ENCODE measurements at regions not wholly inside any gene's neighbourhood (a gene's known extent, or its start where the extent isn't known, plus 50 kb on each side); places are given as distances from the start of the nearest gene placed in this dataset.
"Not testable (repeated sequence)": the region's sequence is repeated elsewhere in the genome, so short reads cannot be mapped to it uniquely, and the experiment has no call there.

- DNase-seq (ENCODE audit: low read depth in 2 of 2), result no peak
Observed at GRCh38 chr20:41786158-41786557, 168.0 kb upstream of the CHD6 start.

- no peak for DNase-seq (ENCODE audit: low read depth in 2 of 2)
Observed at GRCh38 chr20:41784209-41784958, 166.2 kb upstream of the CHD6 start.

- DNase-seq (ENCODE audit: low read depth in 2 of 2), result no peak
Observed at GRCh38 chr20:41783423-41784208, 165.4 kb upstream of the CHD6 start.

GRCh38 chr20:41782730-41783406, 164.7 kb upstream of the CHD6 start:
- DNase-seq (ENCODE audit: low read depth in 2 of 2), result no peak

DNA sequence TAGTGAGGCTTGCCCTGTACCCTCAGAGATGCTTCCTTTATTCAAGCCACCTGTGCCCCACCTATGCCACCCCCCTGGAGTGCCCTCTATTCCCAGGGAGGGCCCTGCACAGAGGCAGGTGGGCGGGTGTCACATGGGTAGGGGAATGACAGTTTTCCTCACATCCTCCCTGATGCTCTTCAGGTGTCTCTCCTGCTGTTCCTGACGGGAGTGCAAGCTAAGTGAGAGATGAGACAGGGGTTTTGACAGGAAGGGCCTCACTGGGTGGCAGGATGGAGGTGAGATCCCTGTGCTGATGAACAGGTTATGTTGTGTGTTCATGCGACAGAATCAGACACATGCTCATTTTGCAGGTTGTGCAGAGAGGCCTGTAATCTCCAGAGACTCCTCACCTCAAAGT, 164.1 kb upstream of the CHD6 start:
- DNase-seq (ENCODE audit: low read depth in 2 of 2), result no peak

DNA sequence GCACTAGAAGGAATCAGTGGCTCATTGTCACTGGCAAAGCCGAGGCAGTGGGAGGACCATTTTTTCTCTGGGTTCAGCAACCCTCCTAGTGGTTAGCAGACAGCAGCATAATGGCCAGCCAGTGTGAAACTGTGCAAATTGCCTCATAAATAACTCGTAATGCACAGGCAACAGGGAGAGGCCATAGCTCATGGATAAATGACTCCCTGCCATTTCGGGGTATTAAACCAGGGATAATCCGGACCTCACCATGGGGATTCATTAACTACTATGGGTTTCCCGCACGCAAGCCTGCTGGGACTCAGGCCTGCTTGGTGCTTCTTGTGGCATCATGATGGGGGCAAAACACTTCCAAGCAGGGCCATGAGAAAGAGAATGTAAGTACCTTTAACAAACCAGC, 158.2 kb upstream of the CHD6 start:
- DNase-seq (ENCODE audit: low read depth in 2 of 2), result no peak

DNA sequence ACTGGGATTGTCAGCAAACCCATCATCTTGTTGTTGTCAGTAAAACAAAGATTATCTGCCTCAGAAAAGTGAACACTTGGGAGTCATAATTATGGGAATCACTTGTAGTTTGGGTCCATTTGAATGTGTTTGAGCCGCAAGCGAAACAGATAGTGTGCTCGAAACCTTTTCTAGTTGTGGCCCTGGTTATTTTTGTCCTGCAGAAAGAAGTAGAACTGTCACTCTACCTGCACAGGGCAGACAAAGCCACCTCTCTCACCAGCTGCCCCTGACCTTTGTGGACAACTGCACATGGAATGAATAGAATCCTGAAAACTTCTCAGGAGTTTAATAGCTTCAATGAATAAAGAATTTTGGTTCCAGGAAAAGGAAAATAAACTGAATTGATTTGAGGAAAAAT, 156.1 kb upstream of the CHD6 start:
- DNase-seq (ENCODE audit: low read depth in 2 of 2), result no peak

GRCh38 chr20:41770965-41771364, 152.8 kb upstream of the CHD6 start:
- DNase-seq (ENCODE audit: low read depth in 2 of 2), result no peak

DNA sequence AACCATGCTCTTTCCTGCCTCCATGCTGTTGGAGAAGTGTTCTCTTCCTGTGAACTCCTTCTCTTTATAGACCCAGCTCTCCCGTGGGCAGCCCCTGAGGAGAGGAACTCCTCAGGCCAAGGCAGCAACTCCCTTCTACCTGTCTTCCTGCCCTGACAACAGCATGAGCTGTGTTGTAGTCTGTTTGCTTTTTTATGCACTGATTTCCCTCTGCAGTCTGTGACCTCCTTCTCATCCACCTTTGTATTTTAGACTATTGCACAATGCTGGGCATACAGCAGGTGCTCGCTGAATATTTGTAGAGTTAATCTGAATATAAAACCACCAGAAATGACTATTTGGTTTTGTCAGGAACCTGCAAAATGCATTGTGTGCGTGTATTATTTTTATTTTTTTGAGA, 152.2 kb upstream of the CHD6 start:
- no peak for DNase-seq (ENCODE audit: low read depth in 2 of 2)

GRCh38 chr20:41769592-41770018, 151.4 kb upstream of the CHD6 start:
- DNase-seq (ENCODE audit: low read depth in 2 of 2), result no peak

GRCh38 chr20:41750137-41750536, 132.0 kb upstream of the CHD6 start:
- DNase-seq (ENCODE audit: low read depth in 2 of 2), result no peak

DNA sequence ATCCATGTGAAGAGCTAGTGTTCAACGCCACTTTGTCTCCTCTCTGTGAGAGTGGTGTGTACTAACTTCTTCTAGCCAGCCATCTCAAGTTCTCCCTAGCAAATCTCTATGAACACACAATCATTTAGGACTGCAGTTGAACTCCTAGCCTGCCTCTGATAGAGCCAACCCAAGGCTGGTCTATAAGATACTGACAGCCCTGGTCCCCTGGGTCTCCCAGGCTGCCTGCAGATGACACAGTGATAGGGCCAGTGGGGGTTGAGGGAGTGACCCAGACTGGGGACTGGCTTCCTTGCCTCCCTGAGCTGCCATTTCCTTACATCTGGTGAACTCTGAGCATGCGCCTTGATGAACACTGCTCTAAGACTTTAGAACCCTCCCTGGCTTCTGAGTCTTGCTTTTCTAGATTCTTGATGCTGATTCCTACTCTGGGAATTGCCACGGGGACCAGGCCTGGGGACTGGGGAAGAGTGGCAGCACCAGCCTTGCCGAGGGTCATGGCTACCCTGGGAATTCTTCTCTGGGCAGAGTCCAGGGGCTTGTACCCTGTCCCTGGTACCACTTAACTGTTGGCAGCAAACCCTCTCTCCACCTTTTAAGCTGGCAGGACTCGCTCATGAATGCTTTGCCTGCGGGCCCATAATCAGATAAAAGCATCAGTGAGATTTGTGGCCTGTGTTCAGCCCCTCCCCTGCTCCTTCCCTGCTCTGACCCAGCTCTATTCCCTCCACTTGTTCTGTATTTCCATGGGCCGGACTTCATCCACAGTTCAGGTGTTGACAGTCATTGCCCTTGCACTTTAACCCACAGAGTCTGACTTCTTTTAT, 130.8 kb upstream of the CHD6 start:
- no peak for DNase-seq (ENCODE audit: low read depth in 2 of 2)

DNA sequence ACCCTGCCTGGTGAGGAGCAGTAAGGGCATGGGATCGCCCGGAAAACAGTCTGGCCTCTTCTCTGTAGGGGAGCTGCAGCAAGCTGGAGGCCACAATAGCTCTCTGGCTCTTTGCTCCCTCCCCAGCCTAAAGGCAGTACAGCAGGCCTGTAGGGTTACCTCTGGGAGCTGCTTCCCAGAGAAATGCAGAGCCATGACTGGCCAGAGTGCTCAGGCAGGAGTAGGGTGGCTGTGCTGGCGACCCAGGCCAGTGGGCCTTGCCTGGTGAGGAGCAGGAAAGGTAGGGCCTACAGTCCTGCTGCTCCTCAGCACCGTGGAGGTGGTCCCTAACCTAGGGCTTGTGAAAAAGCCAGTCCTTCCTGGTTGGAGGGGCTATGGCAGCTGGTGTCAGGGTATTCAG, 129.9 kb upstream of the CHD6 start:
- no peak for DNase-seq (ENCODE audit: low read depth in 2 of 2)

GRCh38 chr20:41747226-41747625, 129.0 kb upstream of the CHD6 start:
- DNase-seq (ENCODE audit: low read depth in 2 of 2), result no peak

- no peak for DNase-seq (ENCODE audit: low read depth in 2 of 2)
Observed at GRCh38 chr20:41746635-41747034, 128.5 kb upstream of the CHD6 start.

GRCh38 chr20:41738604-41739206, 120.5 kb upstream of the CHD6 start:
- DNase-seq (ENCODE audit: low read depth in 2 of 2), result no peak

DNA sequence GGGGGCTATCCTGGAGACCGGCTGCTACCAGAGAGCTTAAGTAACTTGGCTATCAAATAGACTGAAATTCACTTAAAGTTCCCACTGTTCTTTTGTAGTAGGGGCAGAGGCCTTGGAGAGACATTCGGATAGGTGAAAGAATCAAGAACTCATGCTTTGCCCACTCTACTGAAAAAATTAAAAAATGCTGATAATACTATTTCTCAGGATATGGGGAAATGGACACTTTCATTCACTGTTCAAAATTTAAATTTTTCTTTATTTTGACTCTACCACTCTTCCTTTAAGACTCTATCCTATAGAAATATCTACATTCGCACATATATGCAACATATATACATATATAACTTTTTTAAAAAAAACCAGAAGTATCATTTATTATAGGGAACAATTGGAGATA, 117.8 kb upstream of the CHD6 start:
- no peak for DNase-seq (ENCODE audit: low read depth in 2 of 2)

DNA sequence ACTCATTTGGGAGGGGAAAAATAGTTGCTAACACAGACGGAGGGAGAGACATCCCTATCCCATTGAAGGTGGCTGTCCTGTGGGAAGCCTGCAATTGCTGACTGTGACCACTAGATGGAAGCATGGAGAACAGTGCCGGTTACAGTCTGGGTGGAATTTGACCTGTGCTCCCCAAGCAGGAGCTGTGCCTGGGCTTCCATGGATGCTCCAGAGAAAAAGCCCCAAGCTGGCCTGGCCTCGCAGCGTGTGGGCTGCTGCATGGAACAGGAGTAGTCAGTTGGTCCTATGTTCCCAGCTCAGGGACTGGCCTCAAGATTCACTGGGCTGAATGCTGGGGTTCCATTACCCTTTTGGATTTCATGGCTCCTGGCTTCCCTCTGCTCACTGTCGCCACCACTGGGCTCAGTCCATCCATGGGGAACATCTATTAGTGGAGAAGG, 116.3 kb upstream of the CHD6 start:
- peak in 1 of 2 donors; percentile 2 for DNase-seq (ENCODE audit: low read depth in 2 of 2)

GRCh38 chr20:41733151-41733550, 115.0 kb upstream of the CHD6 start:
- DNase-seq (ENCODE audit: low read depth in 2 of 2), result no peak

DNA sequence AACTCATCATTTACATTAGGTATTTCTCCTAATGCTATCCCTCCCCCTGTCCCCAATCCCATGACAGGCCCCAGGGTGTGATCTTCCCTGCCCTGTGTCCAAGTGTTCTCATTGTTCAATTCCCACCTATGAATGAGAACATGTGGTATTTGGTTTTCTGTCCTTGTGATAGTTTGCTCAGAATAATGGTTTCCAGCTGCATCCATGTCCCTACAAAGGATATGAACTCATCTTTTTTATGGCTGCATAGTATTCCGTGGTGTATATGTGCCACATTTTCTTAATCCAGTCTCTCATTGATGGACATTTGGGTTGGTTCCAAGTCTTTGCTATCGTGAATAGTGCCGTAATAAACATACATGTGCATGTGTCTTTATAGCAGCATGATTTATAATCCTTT, 113.0 kb upstream of the CHD6 start:
- not testable (repeated sequence) for DNase-seq (ENCODE audit: low read depth in 2 of 2)

DNA sequence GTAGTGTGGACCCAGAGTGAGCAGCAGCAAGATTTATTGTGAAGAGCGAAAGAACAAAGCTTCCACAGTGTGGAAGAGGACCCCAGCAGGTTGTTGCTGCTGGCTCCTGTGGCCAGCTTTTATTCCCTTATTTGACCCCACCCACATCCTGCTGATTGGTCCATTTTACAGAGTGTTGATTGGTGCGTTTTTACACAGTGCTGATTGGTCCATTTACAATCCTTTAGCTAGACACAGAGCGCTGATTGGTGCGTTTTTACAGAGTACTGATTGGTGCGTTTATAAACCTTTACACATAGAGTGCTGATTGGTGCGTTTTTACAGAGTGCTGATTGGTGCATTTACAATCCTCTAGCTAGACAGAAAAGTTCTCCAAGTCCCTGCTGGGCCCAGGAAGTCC, 109.5 kb upstream of the CHD6 start:
- DNase-seq (ENCODE audit: low read depth in 2 of 2), result not testable (repeated sequence)
